ENCODE measurements at regions not wholly inside any gene's neighbourhood (a gene's known extent, or its start where the extent isn't known, plus 50 kb on each side); places are given as distances from the start of the nearest gene placed in this dataset.
"Not testable (repeated sequence)": the region's sequence is repeated elsewhere in the genome, so short reads cannot be mapped to it uniquely, and the experiment has no call there.

DNA sequence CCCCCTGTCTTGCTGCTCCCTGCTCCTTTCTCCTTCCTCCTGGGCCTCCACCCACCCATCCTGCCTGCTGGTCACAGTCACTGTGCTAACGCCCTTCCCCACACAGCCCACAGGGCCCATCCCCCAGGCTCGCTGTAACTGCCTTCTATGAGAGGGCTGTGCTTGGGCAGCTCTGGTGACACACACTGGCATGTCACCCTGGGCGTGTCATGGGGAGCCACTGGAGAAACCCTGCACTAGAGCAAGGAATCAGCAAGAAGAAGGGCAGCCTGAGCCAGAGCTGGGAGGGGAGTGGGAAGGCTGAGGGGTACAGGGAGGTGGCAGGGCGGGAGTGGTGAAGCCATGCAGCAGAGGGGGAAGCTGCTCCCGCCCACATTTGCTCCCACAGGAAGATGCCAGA lies 128.4 kb upstream of the FOXD4L5 start:
- not testable (repeated sequence) for H3K79me2 ChIP-seq (ENCODE audit: control insufficient read depth, low read length); H3K4me2 ChIP-seq (ENCODE audit: low read length); H3K27me3 ChIP-seq (ENCODE audit: control insufficient read depth, low read length); H4K20me1 ChIP-seq (ENCODE audit: control insufficient read depth, insufficient read depth, low read depth, low read length); H3K4me3 ChIP-seq (ENCODE audit: low read length); H3K4me1 ChIP-seq (ENCODE audit: control insufficient read depth, low read length); H3K9me2 ChIP-seq (replicated peaks; ENCODE audit: control insufficient read depth, low read length); H3K27ac ChIP-seq (ENCODE audit: low read depth, low read length); H3K36me3 ChIP-seq (ENCODE audit: control insufficient read depth, low read length); H3F3A ChIP-seq (ENCODE audit: control insufficient read depth, insufficient read depth)
- peaks cover 10% of the 10 kb centered on the region; the same call in 1 of the 2 replicates for H3K9me3 ChIP-seq (ENCODE audit: control insufficient read depth, insufficient read depth, low read length)

DNA sequence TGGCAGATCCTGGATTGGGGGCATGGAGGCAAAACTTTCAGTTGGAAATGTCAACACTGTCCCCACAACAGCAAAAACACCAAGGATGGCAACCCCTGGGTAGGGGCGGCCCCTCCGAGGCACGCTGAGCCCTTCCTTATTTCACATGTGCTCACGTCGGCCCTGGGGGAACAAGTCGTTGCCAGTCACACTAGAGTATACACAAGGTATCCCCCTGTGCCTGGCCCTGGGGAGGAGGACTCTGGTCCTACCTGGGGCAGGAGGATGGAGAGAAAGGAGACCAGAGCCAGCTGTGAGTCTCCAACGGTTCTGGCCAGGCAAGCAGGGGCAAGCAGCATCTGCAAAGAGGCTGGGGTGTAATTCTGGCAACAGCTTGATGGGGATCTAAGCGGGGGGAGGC lies 126.9 kb upstream of the FOXD4L5 start:
- Histone ChIP-seq H4K20me1 (ENCODE audit: control insufficient read depth, insufficient read depth, low read depth, low read length) (no peaks in the 10 kb centered on the region), H3K4me1 (ENCODE audit: control insufficient read depth, low read length) (no peaks in the 10 kb centered on the region), H3K79me2 (ENCODE audit: control insufficient read depth, low read length) (no peaks in the 10 kb centered on the region), H3K27ac (ENCODE audit: low read depth, low read length) (no peak overlapping the region), H3K9me3 (ENCODE audit: control insufficient read depth, insufficient read depth, low read length) (peaks cover 10% of the 10 kb centered on the region; the same call in 1 of the 2 replicates), H3K4me2 (ENCODE audit: low read length) (no peak overlapping the region), H3K4me3 (ENCODE audit: low read length) (no peak overlapping the region), H3F3A (ENCODE audit: control insufficient read depth, insufficient read depth) (no peaks in the 10 kb centered on the region), H3K27me3 (ENCODE audit: control insufficient read depth, low read length) (no peaks in the 10 kb centered on the region), H3K36me3 (ENCODE audit: control insufficient read depth, low read length) (no peaks in the 10 kb centered on the region), H3K9me2 (replicated peaks; ENCODE audit: control insufficient read depth, low read length) (no peaks in the 10 kb centered on the region)
- TF ChIP-seq, protein P1, sequence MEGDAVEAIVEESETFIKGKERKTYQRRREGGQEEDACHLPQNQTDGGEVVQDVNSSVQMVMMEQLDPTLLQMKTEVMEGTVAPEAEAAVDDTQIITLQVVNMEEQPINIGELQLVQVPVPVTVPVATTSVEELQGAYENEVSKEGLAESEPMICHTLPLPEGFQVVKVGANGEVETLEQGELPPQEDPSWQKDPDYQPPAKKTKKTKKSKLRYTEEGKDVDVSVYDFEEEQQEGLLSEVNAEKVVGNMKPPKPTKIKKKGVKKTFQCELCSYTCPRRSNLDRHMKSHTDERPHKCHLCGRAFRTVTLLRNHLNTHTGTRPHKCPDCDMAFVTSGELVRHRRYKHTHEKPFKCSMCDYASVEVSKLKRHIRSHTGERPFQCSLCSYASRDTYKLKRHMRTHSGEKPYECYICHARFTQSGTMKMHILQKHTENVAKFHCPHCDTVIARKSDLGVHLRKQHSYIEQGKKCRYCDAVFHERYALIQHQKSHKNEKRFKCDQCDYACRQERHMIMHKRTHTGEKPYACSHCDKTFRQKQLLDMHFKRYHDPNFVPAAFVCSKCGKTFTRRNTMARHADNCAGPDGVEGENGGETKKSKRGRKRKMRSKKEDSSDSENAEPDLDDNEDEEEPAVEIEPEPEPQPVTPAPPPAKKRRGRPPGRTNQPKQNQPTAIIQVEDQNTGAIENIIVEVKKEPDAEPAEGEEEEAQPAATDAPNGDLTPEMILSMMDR (IDR thresholded peaks at IDR 0.05; ENCODE audit: low read depth, low read length, poor library complexity, severe bottlenecking) = no peak
- no peak for TF ChIP-seq EZH2phosphoT487 (IDR thresholded peaks at IDR 0.05; ENCODE audit: borderline replicate concordance, low read length)

DNA sequence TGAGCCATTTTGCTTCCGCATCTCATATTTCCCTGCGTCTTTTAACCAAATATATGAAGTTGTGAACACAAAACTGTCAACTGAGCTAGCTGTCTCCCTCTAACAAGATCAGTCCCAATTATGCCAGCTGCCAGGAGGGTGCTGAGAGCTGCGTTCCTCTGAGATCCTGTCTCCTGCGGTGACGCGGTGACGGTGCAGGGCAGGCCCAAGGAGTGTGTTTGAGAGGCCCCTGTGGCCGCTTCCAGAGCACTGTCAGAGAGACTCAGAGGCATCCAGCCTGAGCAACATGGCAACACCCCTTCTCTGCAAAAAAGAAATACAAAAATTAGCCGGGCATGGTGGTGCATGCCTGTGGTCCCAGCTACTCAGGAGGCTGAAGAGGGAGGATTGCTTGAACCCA lies 126.3 kb upstream of the FOXD4L5 start:
- Histone ChIP-seq H3K4me3 (ENCODE audit: low read length) (no peak overlapping the region), H4K20me1 (ENCODE audit: control insufficient read depth, insufficient read depth, low read depth, low read length) (no peaks in the 10 kb centered on the region), H3K27me3 (ENCODE audit: control insufficient read depth, low read length) (no peaks in the 10 kb centered on the region), H3F3A (ENCODE audit: control insufficient read depth, insufficient read depth) (no peaks in the 10 kb centered on the region), H3K36me3 (ENCODE audit: control insufficient read depth, low read length) (no peaks in the 10 kb centered on the region), H3K79me2 (ENCODE audit: control insufficient read depth, low read length) (no peaks in the 10 kb centered on the region), H3K27ac (ENCODE audit: low read depth, low read length) (no peak overlapping the region), H3K9me2 (replicated peaks; ENCODE audit: control insufficient read depth, low read length) (no peaks in the 10 kb centered on the region), H3K4me1 (ENCODE audit: control insufficient read depth, low read length) (no peaks in the 10 kb centered on the region), H3K9me3 (ENCODE audit: control insufficient read depth, insufficient read depth, low read length) (peaks cover 10% of the 10 kb centered on the region; the same call in 1 of the 2 replicates), H3K4me2 (ENCODE audit: low read length) (no peak overlapping the region)
- TF ChIP-seq, protein P1 (IDR thresholded peaks at IDR 0.05; ENCODE audit: low read depth, low read length, poor library complexity, severe bottlenecking) = no peak
- TF ChIP-seq EZH2phosphoT487 (IDR thresholded peaks at IDR 0.05; ENCODE audit: borderline replicate concordance, low read length) = no peak

DNA sequence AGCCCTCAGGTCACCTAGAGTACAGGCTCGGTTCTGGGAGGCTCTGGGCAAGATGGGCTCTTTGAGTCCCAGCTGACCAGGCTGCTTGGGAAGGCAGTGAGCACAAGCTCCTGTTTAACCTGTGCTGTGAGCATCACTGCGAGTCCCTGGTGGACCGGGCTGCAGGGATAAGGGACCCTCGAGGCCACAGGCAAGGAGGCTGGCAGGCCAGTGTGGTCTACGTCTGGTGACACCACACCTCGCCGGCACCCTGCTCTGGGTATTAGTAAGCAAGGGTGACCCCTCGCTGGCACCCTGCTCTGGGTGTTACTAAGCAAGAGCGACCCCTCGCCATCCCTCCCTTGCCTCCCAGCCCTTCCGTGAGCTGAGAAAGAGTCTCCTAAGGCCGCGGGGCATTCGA lies 125.9 kb upstream of the FOXD4L5 start:
- peaks cover 10% of the 10 kb centered on the region; the same call in 1 of the 2 replicates for H3K9me3 ChIP-seq (ENCODE audit: control insufficient read depth, insufficient read depth, low read length)
- no peak overlapping the region for H3K4me3 ChIP-seq (ENCODE audit: low read length)
- H3K27me3 ChIP-seq (ENCODE audit: control insufficient read depth, low read length) = no peaks in the 10 kb centered on the region
- TF ChIP-seq, protein P1 (IDR thresholded peaks at IDR 0.05; ENCODE audit: low read depth, low read length, poor library complexity, severe bottlenecking) = no peak
- no peak for TF ChIP-seq EZH2phosphoT487 (IDR thresholded peaks at IDR 0.05; ENCODE audit: borderline replicate concordance, low read length)
- no peaks in the 10 kb centered on the region for H3K36me3 ChIP-seq (ENCODE audit: control insufficient read depth, low read length)
- H3K9me2 ChIP-seq (replicated peaks; ENCODE audit: control insufficient read depth, low read length) = no peaks in the 10 kb centered on the region
- H4K20me1 ChIP-seq (ENCODE audit: control insufficient read depth, insufficient read depth, low read depth, low read length) = no peaks in the 10 kb centered on the region
- H3F3A ChIP-seq (ENCODE audit: control insufficient read depth, insufficient read depth) = no peaks in the 10 kb centered on the region
- H3K79me2 ChIP-seq (ENCODE audit: control insufficient read depth, low read length) = no peaks in the 10 kb centered on the region
- H3K4me1 ChIP-seq (ENCODE audit: control insufficient read depth, low read length) = no peaks in the 10 kb centered on the region
- H3K27ac ChIP-seq (ENCODE audit: low read depth, low read length) = no peak overlapping the region
- H3K4me2 ChIP-seq (ENCODE audit: low read length) = no peak overlapping the region
